GM21529 (cell line): ENCODE measurements at regions not wholly inside any gene's neighbourhood (a gene's known extent, or its start where the extent isn't known, plus 50 kb on each side); places are given as distances from the start of the nearest gene placed in this dataset.
"Not testable (repeated sequence)": the region's sequence is repeated elsewhere in the genome, so short reads cannot be mapped to it uniquely, and the experiment has no call there.

Experiments used
- ATAC-seq: cut with Tn5 transposase; IDR thresholded peaks from one replicate; pipeline ENCODE4 v1.9.1; 2021; ENCODE audit not compliant: unreplicated experiment

GRCh38 chr2:13950761-13951160 lies 681.8 kb upstream of the LRATD1 start:
- no peak for ATAC-seq

GRCh38 chr2:13968811-13969210 lies 663.7 kb upstream of the LRATD1 start:
- ATAC-seq, result no peak

GRCh38 chr2:13986119-13986720 lies 646.3 kb upstream of the LRATD1 start:
- ATAC-seq, result no peak

DNA sequence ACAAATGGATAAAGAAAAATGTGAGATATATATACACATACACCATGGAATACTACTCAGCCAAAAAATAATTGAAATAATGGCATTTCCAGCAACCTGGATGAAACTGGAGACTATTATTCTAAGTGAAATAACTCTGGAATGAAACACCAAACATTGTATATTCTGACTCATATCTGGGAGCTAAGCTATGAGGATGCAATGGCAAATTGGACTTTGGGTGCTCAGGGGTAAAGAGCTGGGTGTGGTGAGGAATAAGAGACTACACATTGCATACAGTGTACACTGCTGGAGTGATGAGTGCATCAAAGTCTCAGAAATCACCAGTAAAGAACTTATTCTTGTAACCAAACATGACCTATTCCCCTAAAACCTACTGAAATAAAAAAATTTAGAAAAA lies 636.0 kb upstream of the LRATD1 start:
- no peak for ATAC-seq

DNA sequence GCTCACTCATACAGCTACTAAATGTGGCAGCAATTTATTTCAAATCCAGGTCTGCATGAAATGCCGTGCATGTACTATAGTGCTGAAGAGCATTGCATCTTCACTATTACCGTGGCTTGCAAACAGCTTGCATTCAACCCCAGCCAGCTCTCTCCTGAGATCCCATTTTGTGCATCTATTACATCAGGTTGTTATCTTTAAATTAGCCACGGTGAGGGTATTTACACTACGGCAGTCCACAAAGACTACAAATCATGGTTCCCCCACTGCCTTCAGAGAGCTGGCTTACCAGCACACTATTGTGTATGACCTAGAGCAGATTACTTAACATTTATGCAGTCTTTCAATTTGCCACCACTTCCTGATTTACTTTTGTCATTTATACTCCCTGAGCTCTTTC lies 621.3 kb upstream of the LRATD1 start:
- no peak for ATAC-seq

GRCh38 chr2:14015113-14015630 lies 617.3 kb upstream of the LRATD1 start:
- no peak for ATAC-seq

DNA sequence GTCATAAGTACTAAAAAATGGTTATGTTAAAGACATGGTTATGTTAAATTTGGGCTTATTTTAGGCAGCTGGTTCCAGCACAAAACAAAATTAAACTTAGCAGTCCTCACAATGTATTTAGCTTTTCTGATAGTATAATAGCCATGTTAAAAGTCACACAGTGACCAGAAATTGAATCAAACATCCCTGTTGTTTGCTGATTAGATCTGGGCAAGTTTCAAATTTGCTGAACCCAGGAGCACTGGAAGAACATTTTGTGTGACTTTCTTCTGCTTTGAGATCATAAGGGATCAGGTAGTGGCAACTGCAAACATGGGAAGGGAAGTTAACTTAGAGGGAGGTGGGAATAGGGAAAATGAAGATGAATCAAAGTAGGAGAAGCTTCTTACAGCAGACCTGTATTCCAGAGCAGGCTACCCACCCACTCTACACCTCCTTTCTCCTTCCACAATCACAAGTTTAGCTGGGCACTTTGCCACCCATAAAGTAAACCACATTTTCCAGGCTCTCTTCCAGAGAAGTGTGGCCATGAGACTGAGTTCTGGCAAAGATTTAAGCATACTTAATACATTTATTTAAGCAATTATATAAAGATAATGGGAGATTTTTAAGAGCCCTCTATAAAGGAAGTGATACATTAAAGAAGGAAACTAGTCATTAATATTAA lies 616.1 kb upstream of the LRATD1 start:
- no peak for ATAC-seq

- no peak for ATAC-seq
These were observed 613.9 kb upstream of the LRATD1 start for GRCh38 chr2:14018620-14019019.

DNA sequence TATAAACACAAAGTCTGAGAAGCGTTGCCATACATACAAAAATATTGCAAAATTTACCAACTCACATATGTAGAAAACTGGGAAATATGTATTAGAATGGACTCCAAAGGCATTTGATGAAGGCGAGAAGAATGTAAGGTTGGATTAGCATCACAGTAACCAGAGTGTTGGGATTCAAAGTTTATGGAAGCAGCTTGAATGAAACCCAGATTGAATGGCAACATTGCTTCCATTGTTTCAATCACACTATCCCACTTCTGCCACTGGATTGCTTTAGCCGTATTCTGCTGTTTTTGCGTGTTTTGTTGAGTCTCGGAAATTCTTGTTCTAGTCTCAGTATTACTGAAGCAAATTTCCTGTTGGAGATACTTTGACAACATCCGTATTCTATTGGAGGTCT lies 609.0 kb upstream of the LRATD1 start:
- ATAC-seq, result no peak

- ATAC-seq, result no peak
These were observed 593.4 kb upstream of the LRATD1 start for GRCh38 chr2:14039134-14039533.

- no peak for ATAC-seq
These were observed 585.0 kb upstream of the LRATD1 start for GRCh38 chr2:14047491-14047890.

GRCh38 chr2:14051401-14051800 lies 581.1 kb upstream of the LRATD1 start:
- ATAC-seq, result no peak

GRCh38 chr2:14053105-14053504 lies 579.4 kb upstream of the LRATD1 start:
- ATAC-seq, result no peak

DNA sequence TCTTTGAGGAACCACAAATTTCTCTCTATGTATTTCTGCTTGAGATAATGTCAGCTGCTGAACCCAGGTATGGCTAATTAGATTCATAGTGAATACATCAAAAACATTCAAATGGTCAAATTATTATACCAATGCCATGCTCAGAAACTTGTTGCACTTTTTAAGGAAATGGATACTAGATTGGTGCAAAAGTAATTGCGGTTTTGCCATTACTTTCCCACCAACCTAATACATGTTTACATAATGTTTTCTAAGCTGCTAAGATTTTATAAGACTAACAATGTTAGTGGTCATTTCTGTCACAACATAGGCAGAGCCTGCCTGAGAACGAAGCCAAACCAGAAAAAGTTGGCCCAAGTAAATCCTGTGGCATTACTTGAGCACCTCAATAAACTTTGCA lies 568.2 kb upstream of the LRATD1 start:
- ATAC-seq, result no peak

GRCh38 chr2:14072338-14072737 lies 560.2 kb upstream of the LRATD1 start:
- ATAC-seq, result no peak

- no peak for ATAC-seq
These were observed 557.8 kb upstream of the LRATD1 start for GRCh38 chr2:14074691-14075090.

GRCh38 chr2:14079576-14079975 lies 552.9 kb upstream of the LRATD1 start:
- no peak for ATAC-seq

- ATAC-seq, result no peak
These were observed 551.0 kb upstream of the LRATD1 start for GRCh38 chr2:14081521-14081920.

GRCh38 chr2:14082640-14083039 lies 549.9 kb upstream of the LRATD1 start:
- ATAC-seq, result no peak

GRCh38 chr2:14094592-14094991 lies 537.9 kb upstream of the LRATD1 start:
- no peak for ATAC-seq

DNA sequence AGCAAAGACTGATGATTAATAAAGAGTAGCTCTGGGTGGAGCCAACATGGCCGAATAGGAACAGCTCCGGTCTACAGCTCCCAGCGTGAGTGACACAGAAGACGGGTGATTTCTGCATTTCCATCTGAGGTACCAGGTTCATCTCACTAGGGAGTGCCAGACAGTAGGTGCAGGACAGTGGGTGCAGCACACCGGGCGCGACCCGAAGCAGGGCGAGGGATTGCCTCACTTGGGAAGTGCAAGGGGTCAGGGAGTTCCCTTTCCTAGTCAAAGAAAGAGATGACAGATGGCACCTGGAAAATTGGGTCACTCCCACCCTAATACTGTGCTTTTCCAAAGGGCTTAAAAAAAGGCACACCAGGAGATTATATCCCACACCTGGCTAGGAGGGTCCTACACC lies 533.4 kb upstream of the LRATD1 start:
- ATAC-seq, result not testable (repeated sequence)

DNA sequence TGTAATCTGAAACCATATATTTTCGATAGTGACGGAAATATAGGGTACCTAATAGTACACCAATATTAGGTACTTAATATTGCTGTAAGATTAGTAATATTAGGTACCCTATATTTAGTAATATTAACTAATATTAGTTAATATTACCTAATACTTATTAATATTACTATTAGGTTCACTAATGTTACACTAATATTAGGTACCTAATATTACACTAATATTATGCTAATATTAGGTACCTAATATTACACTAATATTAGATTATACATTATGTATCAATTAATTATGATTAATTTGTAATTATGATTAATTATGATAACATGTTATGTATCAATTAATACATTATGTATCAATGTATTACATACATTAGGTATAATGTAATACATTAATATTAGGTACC lies 518.2 kb upstream of the LRATD1 start:
- no peak for ATAC-seq

GRCh38 chr2:14120376-14120775 lies 512.1 kb upstream of the LRATD1 start:
- no peak for ATAC-seq
